CD8-positive, alpha-beta memory T cell (primary cell): ENCODE measurements at regions not wholly inside any gene's neighbourhood (a gene's known extent, or its start where the extent isn't known, plus 50 kb on each side); places are given as distances from the start of the nearest gene placed in this dataset.

Experiments
- CTCF ChIA-PET: fragments of 350-600 bp; sonication (Branson Sonifier 250); formaldehyde crosslinking; loops from one replicate; lab custom pipeline; 2021; ENCODE audit warnings: antibody characterized with exemption; lab: Charles Lee
- POLR2A ChIA-PET: fragments of 350-600 bp; sonication (Branson Sonifier 250); formaldehyde crosslinking; loops from one replicate; lab custom pipeline; 2021; ENCODE audit warnings: antibody characterized with exemption; lab: Charles Lee
- DNase-seq, 5 donors: peaks; one replicate each; pipeline versions ENCODE4 v3.0.0 to v3.0.0-alpha.2; 2020 to 2022; ENCODE audit warnings: mixed read lengths in 1 of 5
- H3K27ac ChIP-seq: one replicate; pipeline ENCODE4 v1.7.0; 2013; ENCODE audit warnings: low read depth, mild to moderate bottlenecking, low read length, moderate library complexity
- H3K27me3 ChIP-seq: 2 replicates; pipeline ENCODE4 v1.7.0; 2013; ENCODE audit warnings: low read length, mild to moderate bottlenecking; ENCODE audit not compliant: insufficient read depth, poor library complexity, severe bottlenecking
- H3K36me3 ChIP-seq: 2 replicates; pipeline ENCODE4 v1.7.0; 2013; ENCODE audit warnings: mild to moderate bottlenecking, low read length, moderate library complexity; ENCODE audit not compliant: insufficient read depth
- H3K4me1 ChIP-seq: 2 replicates; pipeline ENCODE4 v1.7.0; 2013; ENCODE audit warnings: mild to moderate bottlenecking, low read length, moderate library complexity; ENCODE audit not compliant: insufficient read depth
- H3K4me3 ChIP-seq: 2 replicates; pipeline ENCODE4 v1.7.0; 2013; ENCODE audit warnings: mild to moderate bottlenecking, low read length
- H3K9me3 ChIP-seq: 2 replicates; pipeline ENCODE4 v1.7.0; 2013; ENCODE audit warnings: mild to moderate bottlenecking, low read length
- H3K27ac Mint-ChIP-seq, 8 donors: one replicate each; pipeline ENCODE4 v1.8.0; 2020 to 2021; ENCODE audit warnings: mixed read lengths in 8 of 8, mild to moderate bottlenecking in 6 of 8, inconsistent platforms in 3 of 8, moderate library complexity in 3 of 8
- H3K27me3 Mint-ChIP-seq, 2 donors: one replicate each; pipeline ENCODE4 v1.8.0; 2020 to 2021; ENCODE audit warnings: mixed read lengths in 2 of 2, mild to moderate bottlenecking in 1 of 2, moderate library complexity in 1 of 2
- H3K36me3 Mint-ChIP-seq, 3 donors: one replicate each; pipeline ENCODE4 v1.8.0; 2020 to 2021; ENCODE audit warnings: mixed read lengths in 3 of 3, inconsistent platforms in 1 of 3, mild to moderate bottlenecking in 1 of 3
- H3K4me1 Mint-ChIP-seq, 3 donors: one replicate each; pipeline ENCODE4 v1.8.0; 2020 to 2021; ENCODE audit warnings: mixed read lengths in 3 of 3, inconsistent platforms in 1 of 3, mild to moderate bottlenecking in 1 of 3
- H3K4me3 Mint-ChIP-seq, 7 donors: one replicate each; pipeline ENCODE4 v1.8.0; 2020 to 2021; ENCODE audit warnings: mixed read lengths in 7 of 7, mild to moderate bottlenecking in 6 of 7, moderate library complexity in 4 of 7, inconsistent platforms in 2 of 7
- H3K9me3 Mint-ChIP-seq, 5 donors: one replicate each; pipeline ENCODE4 v1.8.0; 2020 to 2022; ENCODE audit warnings: mixed read lengths in 5 of 5, mild to moderate bottlenecking in 3 of 5, moderate library complexity in 2 of 5, inconsistent platforms in 1 of 5

GRCh38 chr19:32058131-32058530, 287.3 kb upstream of the ZNF507 start:
- H3K36me3 ChIP-seq = no peaks in the 10 kb centered on the region
- no peaks in the 10 kb centered on the region for H3K27me3 ChIP-seq
- H3K9me3 ChIP-seq = no peaks in the 10 kb centered on the region
- Mint-ChIP-seq H3K4me1 (no peaks in the 10 kb centered on the region), H3K4me3 (no peak overlapping the region), H3K27me3 (peaks cover 0 to 8% of the 10 kb centered on the region in 2 donors), H3K27ac (no peak overlapping the region), H3K36me3 (no peaks in the 10 kb centered on the region), H3K9me3 (peaks cover 0 to 4% (median 0%) of the 10 kb centered on the region in 5 donors)
- DNase-seq = no peak
- POLR2A ChIA-PET = no interaction called here
- CTCF ChIA-PET = no interaction called here
- no peak overlapping the region for H3K4me3 ChIP-seq
- H3K27ac ChIP-seq = no peak overlapping the region
- H3K4me1 ChIP-seq = no peaks in the 10 kb centered on the region

- Mint-ChIP-seq H3K9me3 (peaks cover 0 to 5% (median 0%) of the 10 kb centered on the region in 5 donors), H3K27me3 (peaks cover 0 to 8% of the 10 kb centered on the region in 2 donors), H3K36me3 (no peaks in the 10 kb centered on the region), H3K27ac (no peak overlapping the region), H3K4me1 (no peaks in the 10 kb centered on the region), H3K4me3 (no peak overlapping the region)
- H3K4me3 ChIP-seq = no peak overlapping the region
- H3K4me1 ChIP-seq = no peaks in the 10 kb centered on the region
- DNase-seq = no peak
- H3K27ac ChIP-seq = no peak overlapping the region
- CTCF ChIA-PET = no interaction called here
- no peaks in the 10 kb centered on the region for H3K9me3 ChIP-seq
- POLR2A ChIA-PET = no interaction called here
- no peaks in the 10 kb centered on the region for H3K27me3 ChIP-seq
- no peaks in the 10 kb centered on the region for H3K36me3 ChIP-seq
Measured at GRCh38 chr19:32061315-32061714, 284.1 kb upstream of the ZNF507 start.

GRCh38 chr19:32063601-32064000, 281.8 kb upstream of the ZNF507 start:
- Histone ChIP-seq H3K9me3 (no peaks in the 10 kb centered on the region), H3K4me1 (no peaks in the 10 kb centered on the region), H3K4me3 (no peak overlapping the region), H3K36me3 (no peaks in the 10 kb centered on the region), H3K27me3 (no peaks in the 10 kb centered on the region), H3K27ac (no peak overlapping the region)
- Mint-ChIP-seq H3K9me3 (peaks cover 0 to 6% (median 0%) of the 10 kb centered on the region in 5 donors), H3K4me3 (no peak overlapping the region), H3K27me3 (peaks cover 0 to 8% of the 10 kb centered on the region in 2 donors), H3K27ac (no peak overlapping the region), H3K4me1 (no peaks in the 10 kb centered on the region), H3K36me3 (no peaks in the 10 kb centered on the region)
- CTCF ChIA-PET = no interaction called here
- POLR2A ChIA-PET = no interaction called here
- no peak for DNase-seq

GRCh38 chr19:32066056-32066455, 279.4 kb upstream of the ZNF507 start:
- Mint-ChIP-seq H3K4me1 (no peaks in the 10 kb centered on the region), H3K4me3 (no peak overlapping the region), H3K9me3 (peaks cover 0 to 6% (median 0%) of the 10 kb centered on the region in 5 donors), H3K36me3 (no peaks in the 10 kb centered on the region), H3K27me3 (peaks cover 0 to 6% of the 10 kb centered on the region in 2 donors), H3K27ac (no peak overlapping the region)
- ChIA-PET CTCF (no interaction called here), POLR2A (no interaction called here)
- no peak overlapping the region for H3K27ac ChIP-seq
- H3K36me3 ChIP-seq = no peaks in the 10 kb centered on the region
- no peak overlapping the region for H3K4me3 ChIP-seq
- no peaks in the 10 kb centered on the region for H3K4me1 ChIP-seq
- DNase-seq = no peak
- no peaks in the 10 kb centered on the region for H3K27me3 ChIP-seq
- no peaks in the 10 kb centered on the region for H3K9me3 ChIP-seq

GRCh38 chr19:32067685-32068084, 277.7 kb upstream of the ZNF507 start:
- no peak overlapping the region for H3K27ac ChIP-seq
- no peak overlapping the region for H3K4me3 ChIP-seq
- Mint-ChIP-seq H3K27me3 (peaks cover 0 to 3% of the 10 kb centered on the region in 2 donors), H3K27ac (no peak overlapping the region), H3K4me3 (no peak overlapping the region), H3K9me3 (peaks cover 0 to 6% (median 0%) of the 10 kb centered on the region in 5 donors), H3K36me3 (no peaks in the 10 kb centered on the region), H3K4me1 (no peaks in the 10 kb centered on the region)
- ChIA-PET POLR2A (no interaction called here), CTCF (no interaction called here)
- no peaks in the 10 kb centered on the region for H3K27me3 ChIP-seq
- H3K36me3 ChIP-seq = no peaks in the 10 kb centered on the region
- no peaks in the 10 kb centered on the region for H3K9me3 ChIP-seq
- no peak for DNase-seq
- no peaks in the 10 kb centered on the region for H3K4me1 ChIP-seq

GRCh38 chr19:32068793-32069192, 276.6 kb upstream of the ZNF507 start:
- H3K9me3 ChIP-seq = no peaks in the 10 kb centered on the region
- CTCF ChIA-PET = no interaction called here
- H3K27me3 Mint-ChIP-seq = no peaks in the 10 kb centered on the region

GRCh38 chr19:32070101-32070500, 275.3 kb upstream of the ZNF507 start:
- no peak overlapping the region for H3K27ac ChIP-seq
- POLR2A ChIA-PET = no interaction called here
- Mint-ChIP-seq H3K9me3 (peaks cover 0 to 5% (median 0%) of the 10 kb centered on the region in 5 donors), H3K4me3 (no peak overlapping the region), H3K4me1 (no peaks in the 10 kb centered on the region), H3K27ac (no peak overlapping the region), H3K36me3 (no peaks in the 10 kb centered on the region), H3K27me3 (no peaks in the 10 kb centered on the region)
- no peaks in the 10 kb centered on the region for H3K9me3 ChIP-seq
- no peaks in the 10 kb centered on the region for H3K27me3 ChIP-seq
- no peak overlapping the region for H3K4me3 ChIP-seq
- DNase-seq = no peak
- CTCF ChIA-PET = no interaction called here
- H3K4me1 ChIP-seq = no peaks in the 10 kb centered on the region
- H3K36me3 ChIP-seq = no peaks in the 10 kb centered on the region

More at GRCh38 chr19:32068793-32069192, 276.6 kb upstream of the ZNF507 start:
- DNase-seq = no peak
- POLR2A ChIA-PET = no interaction called here
- Mint-ChIP-seq H3K4me3 (no peak overlapping the region), H3K9me3 (peaks cover 0 to 5% (median 0%) of the 10 kb centered on the region in 5 donors), H3K4me1 (no peaks in the 10 kb centered on the region), H3K27ac (no peak overlapping the region), H3K36me3 (no peaks in the 10 kb centered on the region)
- no peak overlapping the region for H3K27ac ChIP-seq
- no peaks in the 10 kb centered on the region for H3K27me3 ChIP-seq
- no peaks in the 10 kb centered on the region for H3K36me3 ChIP-seq
- no peak overlapping the region for H3K4me3 ChIP-seq
- no peaks in the 10 kb centered on the region for H3K4me1 ChIP-seq

GRCh38 chr19:32082028-32082427, 263.4 kb upstream of the ZNF507 start:
- Mint-ChIP-seq H3K9me3 (peaks cover 0 to 6% (median 0%) of the 10 kb centered on the region in 5 donors), H3K27ac (no peak overlapping the region), H3K27me3 (peaks cover 0 to 5% of the 10 kb centered on the region in 2 donors), H3K4me1 (no peaks in the 10 kb centered on the region), H3K4me3 (no peak overlapping the region), H3K36me3 (no peaks in the 10 kb centered on the region)
- no peak for DNase-seq
- H3K27me3 ChIP-seq = no peaks in the 10 kb centered on the region
- H3K4me1 ChIP-seq = no peaks in the 10 kb centered on the region
- ChIA-PET POLR2A (no interaction called here), CTCF (interaction anchor here (0.9 to 1.7 kb wide), 2 partner anchors 9 to 23 kb away, joined by 3 to 5 read pairs; no protein-coding TSS in a partner anchor)
- no peaks in the 10 kb centered on the region for H3K36me3 ChIP-seq
- no peaks in the 10 kb centered on the region for H3K9me3 ChIP-seq
- no peak overlapping the region for H3K27ac ChIP-seq
- no peak overlapping the region for H3K4me3 ChIP-seq
